Loucy (cell line): ENCODE measurements at regions not wholly inside any gene's neighbourhood (a gene's known extent, or its start where the extent isn't known, plus 50 kb on each side); places are given as distances from the start of the nearest gene placed in this dataset.

ENCODE experiments used
- H2AFZ ChIP-seq: fragments of 200-600 bp; sonication (generic); 2 replicates; pipeline ENCODE4 v1.6.0; 2016; ENCODE audit warnings: antibody characterized with exemption, mild to moderate bottlenecking, low read length, moderate library complexity
- H3F3A ChIP-seq: fragments of 200-600 bp; 2 replicates; pipeline ENCODE4 v1.6.0; 2016; ENCODE audit warnings: antibody characterized with exemption, low read depth, mild to moderate bottlenecking
- H3K27me3 ChIP-seq: fragments of 200-600 bp; sonication (generic); 2 replicates; pipeline ENCODE4 v1.6.1; 2014; ENCODE audit warnings: low read length, mild to moderate bottlenecking; ENCODE audit not compliant: insufficient read depth, poor library complexity, severe bottlenecking
- H3K36me3 ChIP-seq: fragments of 200-600 bp; sonication (generic); 2 replicates; pipeline ENCODE4 v1.6.1; 2016; ENCODE audit warnings: low read length; ENCODE audit not compliant: insufficient read depth
- H3K4me1 ChIP-seq: fragments of 200-600 bp; sonication (generic); 2 replicates; pipeline ENCODE4 v1.5.1; 2014; ENCODE audit warnings: low read length, mild to moderate bottlenecking; ENCODE audit not compliant: insufficient read depth, poor library complexity, severe bottlenecking
- H3K4me2 ChIP-seq: fragments of 200-600 bp; sonication (generic); 2 replicates; pipeline ENCODE4 v1.6.0; 2014; ENCODE audit warnings: antibody characterized with exemption, low read length, low read depth, mild to moderate bottlenecking; ENCODE audit not compliant: poor library complexity, severe bottlenecking
- H3K4me3 ChIP-seq: fragments of 200-600 bp; sonication (generic); 2 replicates; pipeline ENCODE4 v1.5.1; 2014; ENCODE audit warnings: low read length, mild to moderate bottlenecking, mixed read lengths; ENCODE audit not compliant: poor library complexity, severe bottlenecking
- H3K79me2 ChIP-seq: fragments of 200-600 bp; sonication (generic); 2 replicates; pipeline ENCODE4 v1.6.1; 2014; ENCODE audit warnings: low read length; ENCODE audit not compliant: insufficient read depth
- H3K9ac ChIP-seq: fragments of 200-600 bp; sonication (generic); 2 replicates; pipeline ENCODE4 v1.6.0; 2014; ENCODE audit warnings: mild to moderate bottlenecking, low read depth, low read length, moderate library complexity; ENCODE audit not compliant: poor library complexity, severe bottlenecking
- H3K9me2 ChIP-seq: fragments of 200-600 bp; sonication (generic); replicated peaks from 2 replicates; pipeline ENCODE4 v1.6.1; 2016; ENCODE audit warnings: low read depth, low read length, mixed read lengths
- H3K9me3 ChIP-seq: fragments of 200-600 bp; sonication (generic); 2 replicates; pipeline ENCODE4 v1.6.1; 2014; ENCODE audit warnings: mild to moderate bottlenecking, antibody characterized with exemption, low read length, low read depth; ENCODE audit not compliant: insufficient read depth
- H4K20me1 ChIP-seq: fragments of 200-600 bp; sonication (generic); 2 replicates; pipeline ENCODE4 v1.6.0; 2014; ENCODE audit warnings: antibody characterized with exemption, low read length, mild to moderate bottlenecking; ENCODE audit not compliant: insufficient read depth, poor library complexity, severe bottlenecking
- EZH2phosphoT487 ChIP-seq: fragments of 200-600 bp; IDR thresholded peaks from 2 replicates; pipeline ENCODE4 v1.6.1; 2018; ENCODE audit warnings: antibody characterized with exemption, mild to moderate bottlenecking, moderate library complexity, borderline replicate concordance
- TF ChIP-seq, protein P1 (sequence below): fragments of 200-600 bp; sonication (generic); conservative IDR thresholded peaks from 2 replicates; pipeline ENCODE4 v1.5.1; 2014; ENCODE audit warnings: mild to moderate bottlenecking, antibody characterized with exemption, low read length

DNA sequence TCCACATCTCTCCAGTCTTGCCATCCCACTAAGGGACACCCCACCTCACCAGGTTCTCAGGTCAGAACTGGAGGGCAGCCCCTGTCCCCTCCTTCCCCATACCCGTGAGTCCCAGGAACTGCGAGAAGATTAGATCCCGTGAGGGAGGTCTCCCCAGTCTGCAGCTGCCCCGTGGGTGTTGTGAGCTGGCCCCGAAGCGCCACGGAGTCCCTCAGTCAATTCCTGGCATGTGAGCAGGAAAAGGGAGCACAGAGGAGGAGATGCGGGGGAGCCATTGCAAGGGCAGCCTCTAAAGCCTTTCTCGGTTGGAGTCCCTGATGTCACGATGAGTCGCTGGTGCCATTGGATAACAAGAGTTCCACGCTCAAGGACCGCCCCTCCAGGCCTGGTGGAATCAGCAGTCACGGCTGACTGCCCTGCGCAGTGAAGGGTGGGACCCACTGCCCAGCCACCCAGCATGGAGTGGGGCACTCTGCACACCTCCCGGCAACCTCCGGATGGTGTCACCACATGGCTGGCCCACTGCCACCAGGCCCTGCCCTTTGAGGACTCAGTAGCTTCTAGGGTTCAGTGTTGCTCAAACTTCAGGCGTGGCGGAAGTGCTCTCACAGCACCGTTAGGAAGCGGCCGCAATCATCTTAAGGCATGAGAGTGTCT is 434.9 kb upstream of the MYT1L start:
- no peaks in the 10 kb centered on the region for H3K4me1 ChIP-seq
- H4K20me1 ChIP-seq, result no peaks in the 10 kb centered on the region
- H3F3A ChIP-seq, result no peaks in the 10 kb centered on the region
- H3K79me2 ChIP-seq, result no peaks in the 10 kb centered on the region
- H3K9ac ChIP-seq, result no peak overlapping the region
- no peaks in the 10 kb centered on the region for H3K9me2 ChIP-seq
- no peaks in the 10 kb centered on the region for H3K27me3 ChIP-seq
- H3K36me3 ChIP-seq, result no peaks in the 10 kb centered on the region
- H3K9me3 ChIP-seq, result peaks cover 16% of the 10 kb centered on the region; the same call in 1 of the 2 replicates
- H3K4me3 ChIP-seq, result no peak overlapping the region
- no peak overlapping the region for H3K4me2 ChIP-seq
- H2AFZ ChIP-seq, result no peak overlapping the region
- TF ChIP-seq, protein P1, sequence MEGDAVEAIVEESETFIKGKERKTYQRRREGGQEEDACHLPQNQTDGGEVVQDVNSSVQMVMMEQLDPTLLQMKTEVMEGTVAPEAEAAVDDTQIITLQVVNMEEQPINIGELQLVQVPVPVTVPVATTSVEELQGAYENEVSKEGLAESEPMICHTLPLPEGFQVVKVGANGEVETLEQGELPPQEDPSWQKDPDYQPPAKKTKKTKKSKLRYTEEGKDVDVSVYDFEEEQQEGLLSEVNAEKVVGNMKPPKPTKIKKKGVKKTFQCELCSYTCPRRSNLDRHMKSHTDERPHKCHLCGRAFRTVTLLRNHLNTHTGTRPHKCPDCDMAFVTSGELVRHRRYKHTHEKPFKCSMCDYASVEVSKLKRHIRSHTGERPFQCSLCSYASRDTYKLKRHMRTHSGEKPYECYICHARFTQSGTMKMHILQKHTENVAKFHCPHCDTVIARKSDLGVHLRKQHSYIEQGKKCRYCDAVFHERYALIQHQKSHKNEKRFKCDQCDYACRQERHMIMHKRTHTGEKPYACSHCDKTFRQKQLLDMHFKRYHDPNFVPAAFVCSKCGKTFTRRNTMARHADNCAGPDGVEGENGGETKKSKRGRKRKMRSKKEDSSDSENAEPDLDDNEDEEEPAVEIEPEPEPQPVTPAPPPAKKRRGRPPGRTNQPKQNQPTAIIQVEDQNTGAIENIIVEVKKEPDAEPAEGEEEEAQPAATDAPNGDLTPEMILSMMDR, result no peak

DNA sequence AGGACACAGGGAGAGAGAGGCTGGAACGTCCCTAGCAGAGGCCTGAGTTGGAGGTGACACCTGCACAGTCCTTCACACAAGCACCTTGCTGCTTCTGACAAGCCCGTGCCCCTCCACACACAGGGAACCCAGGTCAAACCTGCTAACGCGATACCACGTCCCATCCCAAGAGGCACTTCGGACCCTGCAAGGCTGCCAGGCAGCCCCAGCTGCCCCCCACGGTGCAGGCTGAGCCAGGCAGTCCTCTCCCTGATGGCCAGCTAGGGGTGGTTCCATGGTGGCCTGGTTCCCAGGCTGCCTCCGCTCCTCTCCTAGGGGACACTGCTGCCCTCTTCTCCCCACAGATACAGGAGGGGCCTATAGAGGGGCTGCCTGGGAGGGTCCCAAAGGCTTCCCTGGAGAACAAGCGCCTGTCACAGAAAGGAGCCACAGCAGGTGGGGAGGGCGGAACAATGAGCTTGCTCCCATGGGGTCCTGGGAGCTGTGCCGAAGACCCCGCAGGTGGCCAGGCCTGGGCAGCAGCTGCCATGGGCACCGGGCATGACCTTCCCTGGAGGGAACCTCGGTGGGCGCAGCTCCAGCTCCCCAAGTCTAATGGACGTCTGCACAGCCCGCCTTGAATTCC is 434.2 kb upstream of the MYT1L start:
- no peak overlapping the region for H3K9ac ChIP-seq
- no peaks in the 10 kb centered on the region for H3K79me2 ChIP-seq
- H3K4me2 ChIP-seq, result no peak overlapping the region
- H3K9me3 ChIP-seq, result peaks cover 16% of the 10 kb centered on the region; the same call in 1 of the 2 replicates
- TF ChIP-seq, protein P1, result no peak
- no peak for TF ChIP-seq EZH2phosphoT487
- H2AFZ ChIP-seq, result no peak overlapping the region
- H3K4me3 ChIP-seq, result no peak overlapping the region
- H3K4me1 ChIP-seq, result no peaks in the 10 kb centered on the region
- H3K9me2 ChIP-seq, result no peaks in the 10 kb centered on the region
- no peaks in the 10 kb centered on the region for H3K27me3 ChIP-seq
- H3K36me3 ChIP-seq, result no peaks in the 10 kb centered on the region
- no peaks in the 10 kb centered on the region for H4K20me1 ChIP-seq
- no peaks in the 10 kb centered on the region for H3F3A ChIP-seq

DNA sequence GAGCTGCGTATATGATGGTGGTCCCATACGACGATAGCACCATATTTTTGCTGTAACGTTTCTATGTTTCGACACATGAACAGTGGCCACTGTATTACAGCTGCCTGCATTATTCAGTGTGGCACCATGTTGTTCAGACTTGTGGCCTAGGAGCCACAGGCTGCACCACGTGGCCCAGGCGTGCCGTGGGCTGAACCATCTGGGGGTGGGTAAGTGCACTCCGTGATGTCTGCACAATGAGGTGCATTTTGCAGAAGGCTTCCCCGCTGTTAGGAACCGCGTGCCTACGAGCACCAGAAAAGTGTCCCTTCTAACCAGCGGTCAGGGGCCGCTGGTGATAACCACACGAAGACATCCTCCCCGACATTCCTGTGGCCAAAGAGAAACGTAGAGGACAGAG is 433.7 kb upstream of the MYT1L start:
- Histone ChIP-seq H3F3A (no peaks in the 10 kb centered on the region), H2AFZ (no peak overlapping the region)

More for the DNA sequence above, 433.7 kb upstream of the MYT1L start:
- Histone ChIP-seq H3K4me3 (no peak overlapping the region), H3K4me1 (no peaks in the 10 kb centered on the region), H3K9me2 (no peaks in the 10 kb centered on the region), H3K27me3 (no peaks in the 10 kb centered on the region), H3K79me2 (no peaks in the 10 kb centered on the region), H3K9me3 (peaks cover 16% of the 10 kb centered on the region; the same call in 1 of the 2 replicates), H3K9ac (no peak overlapping the region), H3K36me3 (no peaks in the 10 kb centered on the region), H3K4me2 (no peak overlapping the region), H4K20me1 (no peaks in the 10 kb centered on the region)
- TF ChIP-seq, protein P1, result no peak
- TF ChIP-seq EZH2phosphoT487, result no peak
